ENCODE measurements at regions not wholly inside any gene's neighbourhood (a gene's known extent, or its start where the extent isn't known, plus 50 kb on each side); places are given as distances from the start of the nearest gene placed in this dataset.
"Not testable (repeated sequence)": the region's sequence is repeated elsewhere in the genome, so short reads cannot be mapped to it uniquely, and the experiment has no call there.

- not testable (repeated sequence) for DNase-seq
These were observed 743.8 kb upstream of the CDH8 start for GRCh38 chr16:62780081-62780480.

- DNase-seq, result no peak
These were observed 728.3 kb upstream of the CDH8 start for GRCh38 chr16:62764572-62764971.

- no peak for DNase-seq
These were observed 724.2 kb upstream of the CDH8 start for GRCh38 chr16:62760398-62760797.

DNA sequence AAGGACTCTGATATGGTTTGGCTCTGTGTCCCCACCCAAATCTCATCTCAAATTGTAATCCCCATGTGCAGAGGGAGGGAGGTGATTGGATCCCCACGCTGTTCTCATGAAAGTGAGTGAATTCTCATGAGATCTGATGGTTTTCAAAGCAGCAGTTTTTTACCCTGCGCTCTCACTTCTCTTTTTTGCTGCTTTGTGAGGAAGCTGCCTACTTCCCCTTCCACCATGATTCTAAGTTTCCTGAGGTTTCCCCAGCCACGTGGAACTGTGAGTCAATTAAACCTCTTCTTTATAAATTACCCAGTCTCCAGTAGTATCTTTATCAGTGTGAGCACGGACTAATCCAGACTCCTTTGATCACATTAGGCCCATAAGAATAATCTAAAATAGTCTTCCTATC, 719.7 kb upstream of the CDH8 start:
- no peak for DNase-seq

DNA sequence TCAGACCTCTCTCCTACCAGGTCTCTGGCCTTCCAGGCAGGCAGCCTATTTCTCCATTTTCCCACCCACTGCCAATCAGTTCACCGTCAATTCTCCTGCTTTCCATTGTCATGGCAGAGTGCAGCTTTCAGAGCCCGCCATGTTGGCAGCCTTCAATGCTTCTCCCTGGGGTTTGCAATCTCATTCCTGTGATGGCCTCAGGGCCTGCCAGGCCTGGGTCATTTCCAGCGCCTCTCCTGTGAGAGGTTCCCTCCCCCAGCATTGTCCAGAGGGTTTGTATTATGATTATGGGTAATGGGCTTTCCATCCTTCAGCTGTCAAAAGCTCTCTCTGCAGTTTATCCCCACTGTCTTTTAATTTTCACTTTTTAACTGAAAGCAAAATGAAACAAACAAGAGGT, 716.6 kb upstream of the CDH8 start:
- no peak for DNase-seq

- DNase-seq, result no peak
These were observed 715.0 kb upstream of the CDH8 start for GRCh38 chr16:62751218-62751617.

- no peak for DNase-seq
These were observed 705.5 kb upstream of the CDH8 start for GRCh38 chr16:62741692-62742091.

- no peak for DNase-seq
These were observed 702.6 kb upstream of the CDH8 start for GRCh38 chr16:62738666-62739460.

- DNase-seq, result no peak
These were observed 695.9 kb upstream of the CDH8 start for GRCh38 chr16:62732092-62732491.

DNA sequence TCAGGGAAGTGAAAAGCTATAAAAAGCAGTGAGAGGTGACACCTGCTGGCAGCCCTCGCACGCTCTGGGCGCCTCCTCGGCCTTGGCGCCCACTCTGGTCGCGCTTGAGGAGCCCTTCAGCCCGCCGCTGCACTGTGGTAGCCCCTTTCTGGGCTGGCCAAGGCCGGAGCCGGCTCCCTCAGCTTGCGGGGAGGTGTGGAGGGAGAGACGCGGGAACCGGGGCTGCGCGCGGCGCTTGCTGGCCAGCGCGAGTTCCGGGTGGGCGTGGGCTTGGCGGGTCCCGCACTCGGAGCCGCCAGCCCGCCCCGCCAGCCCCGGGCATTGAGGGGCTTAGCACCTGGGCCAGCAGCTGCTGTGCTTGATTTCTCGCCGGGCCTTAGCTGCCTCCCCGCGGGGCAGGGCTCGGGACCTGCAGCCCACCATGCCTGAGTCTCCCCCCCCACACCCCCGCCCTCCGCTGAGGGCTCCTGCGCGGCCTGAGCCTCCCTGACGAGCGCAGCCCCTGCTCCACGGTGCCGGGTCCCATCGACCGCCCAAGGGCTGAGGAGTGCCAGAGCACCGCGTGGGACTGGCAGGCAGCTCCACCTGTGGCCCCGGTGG, 688.5 kb upstream of the CDH8 start:
- DNase-seq, result not testable (repeated sequence)

- no peak for DNase-seq
These were observed 684.4 kb upstream of the CDH8 start for GRCh38 chr16:62720651-62721050.

- DNase-seq, result no peak
These were observed 680.8 kb upstream of the CDH8 start for GRCh38 chr16:62717026-62717425.

DNA sequence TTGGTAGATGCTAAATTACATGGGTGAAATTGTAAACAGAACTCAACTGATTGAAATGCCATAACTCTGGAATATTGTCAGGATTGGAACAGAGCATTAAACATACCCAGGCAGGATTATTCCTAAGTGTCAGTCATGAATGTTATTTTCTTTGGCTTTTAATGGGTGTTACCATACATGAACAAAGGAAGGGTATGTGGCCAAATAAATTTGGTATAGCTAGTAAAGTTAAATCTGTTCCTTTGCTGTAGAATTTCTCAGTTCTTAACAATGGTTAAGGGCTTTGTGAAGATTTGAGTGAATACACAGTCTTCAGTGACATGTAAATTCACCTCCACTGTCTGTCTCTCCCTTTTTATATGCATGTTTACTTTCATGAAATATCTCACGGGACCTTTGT, 679.5 kb upstream of the CDH8 start:
- no peak for DNase-seq

DNA sequence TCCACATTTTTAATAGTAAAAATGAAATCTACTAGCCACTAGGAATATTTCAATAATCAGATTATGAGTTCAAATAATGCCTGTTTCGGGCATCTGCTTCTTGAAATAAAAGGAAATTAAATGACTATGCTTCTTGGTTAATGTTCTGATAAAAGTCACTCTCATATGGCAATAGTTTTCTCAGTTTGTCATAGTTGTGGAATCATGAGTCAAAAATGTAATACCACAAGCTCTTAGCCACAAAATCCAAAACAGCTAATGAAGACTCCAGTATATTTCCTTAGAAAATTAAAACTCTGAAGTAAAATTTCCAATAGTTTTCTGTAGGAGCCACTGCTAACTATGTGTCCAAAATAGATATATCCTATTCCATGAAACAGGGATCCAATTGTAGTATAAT, 676.3 kb upstream of the CDH8 start:
- no peak for DNase-seq

DNA sequence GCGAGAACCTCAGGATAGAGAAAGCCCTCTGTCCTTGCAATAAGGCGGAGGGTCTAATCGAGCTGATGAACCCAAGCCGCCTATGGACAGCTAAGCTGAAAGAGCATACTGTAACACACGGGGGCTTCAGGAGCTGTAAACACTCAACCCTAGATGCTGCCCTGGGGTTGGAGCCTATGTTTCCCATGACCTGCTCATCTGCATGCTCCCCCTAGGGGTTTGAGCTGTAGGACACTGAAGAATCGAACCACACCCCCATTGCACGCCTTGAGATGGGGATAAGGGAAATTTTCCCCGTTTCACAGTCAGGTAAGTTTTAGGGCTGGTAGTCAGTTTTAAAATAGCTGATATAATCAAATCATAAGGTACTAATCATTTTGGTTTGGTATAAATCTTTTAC, 675.6 kb upstream of the CDH8 start:
- no peak for DNase-seq

GRCh38 chr16:62709794-62710193, 673.6 kb upstream of the CDH8 start:
- no peak for DNase-seq

DNA sequence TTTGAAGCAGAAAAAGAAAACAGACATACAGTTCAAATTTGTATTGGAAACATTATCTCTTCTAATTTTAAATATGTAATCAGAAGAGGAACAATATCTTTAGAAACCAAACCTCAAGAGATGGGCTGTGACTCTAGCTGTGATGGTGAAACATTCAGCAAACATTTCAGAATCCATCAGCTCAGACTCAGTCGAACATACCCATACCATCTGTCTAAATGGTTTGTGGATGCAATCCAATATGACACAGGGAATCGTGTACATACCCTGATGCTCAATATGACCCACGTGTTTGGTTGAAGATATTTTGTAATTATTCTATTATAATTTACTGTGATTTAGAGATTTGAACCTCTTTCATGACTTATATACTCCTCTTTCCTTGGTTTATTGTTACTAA, 665.2 kb upstream of the CDH8 start:
- DNase-seq, result no peak

DNA sequence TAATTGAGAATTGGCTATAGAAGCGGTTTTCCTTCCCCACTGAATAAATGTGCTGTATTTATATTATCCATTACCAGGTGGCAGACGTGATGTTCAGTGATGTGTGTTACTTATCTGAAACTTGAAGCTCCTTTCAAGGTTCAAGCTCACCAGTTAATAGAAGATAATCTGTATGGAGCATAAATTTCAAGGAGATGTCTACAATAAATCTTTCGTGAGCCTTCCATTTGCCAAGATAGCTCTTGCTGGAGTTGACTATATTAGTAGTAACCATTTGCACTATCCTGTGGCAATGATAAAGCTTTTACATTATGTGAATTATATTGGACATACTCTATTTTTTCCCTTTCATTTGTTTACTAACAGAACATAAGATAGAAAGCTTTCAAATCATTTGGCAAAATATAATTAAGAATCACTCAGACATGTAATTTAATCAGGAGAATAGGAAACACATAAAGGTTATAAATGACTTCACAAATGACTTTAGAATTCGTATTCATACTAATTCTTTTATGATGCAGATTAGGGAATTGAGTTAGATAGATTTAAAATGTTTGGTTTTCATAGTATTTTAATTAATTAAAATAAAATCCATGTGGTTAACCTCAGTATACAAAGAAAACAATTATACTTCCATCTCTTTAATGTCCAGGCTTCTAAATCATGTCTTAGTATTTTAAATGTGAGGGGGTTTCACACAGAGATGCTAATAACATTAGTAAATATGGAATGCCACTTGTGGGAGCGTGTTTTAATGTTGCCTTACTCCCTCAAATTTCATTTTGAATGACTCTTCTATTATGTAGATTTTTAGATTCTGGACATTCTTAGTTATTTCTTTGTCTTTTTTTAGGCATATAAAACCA, 664.4 kb upstream of the CDH8 start:
- no peak for DNase-seq

GRCh38 chr16:62692685-62693084, 656.4 kb upstream of the CDH8 start:
- no peak for DNase-seq

DNA sequence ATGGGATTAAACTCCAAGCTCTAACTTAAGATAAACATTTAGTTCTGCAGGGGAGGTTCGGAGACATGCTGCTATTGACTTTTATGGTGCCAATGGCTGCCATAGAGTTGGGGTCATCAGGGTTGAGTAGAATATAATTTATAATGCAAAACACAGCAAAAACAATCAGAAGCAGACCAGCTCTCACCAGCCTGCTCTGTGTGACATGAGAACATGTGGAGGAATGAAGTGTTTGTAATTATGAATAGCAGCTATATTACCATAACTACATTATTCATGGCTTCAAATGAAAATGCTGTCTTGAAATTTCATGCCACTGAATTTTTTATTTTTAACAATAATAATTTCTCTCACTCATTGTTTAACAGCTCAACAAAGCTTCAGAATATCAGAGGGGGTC, 645.6 kb upstream of the CDH8 start:
- no peak for DNase-seq

DNA sequence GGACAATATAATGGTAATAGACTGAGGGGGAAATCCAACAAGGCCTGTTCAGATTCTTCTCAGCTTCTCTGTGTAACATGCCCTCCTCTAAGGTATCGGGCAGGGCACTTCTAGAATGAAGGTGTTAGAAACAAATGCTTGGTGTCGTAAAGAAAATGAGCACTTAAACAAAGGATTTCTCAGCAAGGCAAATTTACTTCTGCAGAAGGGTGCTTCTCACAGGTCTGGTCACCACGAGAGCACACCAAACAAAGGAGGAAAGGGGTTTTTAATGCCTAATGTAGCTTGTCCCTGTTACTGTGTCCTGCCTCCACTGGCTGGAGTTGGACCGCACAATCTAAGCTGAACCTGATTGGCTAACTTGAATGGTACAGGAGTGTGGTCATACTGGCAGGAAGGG, 642.6 kb upstream of the CDH8 start:
- no peak for DNase-seq

DNA sequence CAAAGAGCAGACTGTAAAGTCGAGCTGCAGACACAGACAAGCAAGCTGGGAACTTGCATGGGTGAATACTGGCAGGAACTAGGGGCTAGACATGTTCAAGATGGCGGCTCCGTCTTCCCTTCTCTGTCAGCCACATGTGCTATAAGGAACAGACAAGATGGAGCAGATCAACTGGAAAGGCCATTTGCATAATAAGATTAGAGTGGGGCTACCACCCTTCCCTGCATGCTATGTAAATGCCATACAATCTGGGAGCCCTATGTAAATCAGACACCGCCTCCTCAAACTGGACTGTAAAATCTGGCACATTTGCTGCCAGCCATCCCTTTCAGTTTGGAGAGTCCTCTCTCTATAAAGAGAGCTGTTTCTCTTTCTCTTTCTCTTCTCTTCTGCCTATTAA, 640.1 kb upstream of the CDH8 start:
- no peak for DNase-seq

DNA sequence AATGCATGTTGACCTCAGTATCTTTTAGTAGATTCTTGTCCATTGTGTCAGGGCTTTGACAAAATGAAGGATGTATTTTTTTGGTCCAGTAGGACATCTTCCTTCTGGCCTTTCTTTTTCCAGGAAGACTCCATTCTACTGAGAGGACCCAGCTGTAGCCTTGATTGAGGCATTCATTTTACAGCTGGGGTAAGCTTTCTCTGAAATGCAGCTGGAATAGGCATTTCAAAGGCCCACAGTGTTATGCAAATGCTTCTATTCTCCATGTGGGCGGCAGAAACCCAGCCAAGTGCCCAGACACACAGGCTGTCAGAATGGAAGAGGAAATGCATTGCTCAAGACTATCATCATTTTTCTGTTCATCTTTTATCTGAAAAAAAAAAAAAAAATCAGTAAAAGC, 629.0 kb upstream of the CDH8 start:
- no peak for DNase-seq

- no peak for DNase-seq
These were observed 628.3 kb upstream of the CDH8 start for GRCh38 chr16:62664566-62664965.

All from NCI-H226 (cell line).